ENCODE measurements at regions not wholly inside any gene's neighbourhood (a gene's known extent, or its start where the extent isn't known, plus 50 kb on each side); places are given as distances from the start of the nearest gene placed in this dataset.
"Not testable (repeated sequence)": the region's sequence is repeated elsewhere in the genome, so short reads cannot be mapped to it uniquely, and the experiment has no call there.

- no peak for DNase-seq
- no peaks in the 10 kb centered on the region for H3K27me3 ChIP-seq
- no peaks in the 10 kb centered on the region for H3K36me3 ChIP-seq
- no peaks in the 10 kb centered on the region for H3K9me3 ChIP-seq (replicated peaks)
- no peak overlapping the region for H3K4me3 ChIP-seq
- peaks cover 4% of the 10 kb centered on the region; the same call in 1 of the 2 replicates for H3K4me1 ChIP-seq
- H3K27ac ChIP-seq: no peak overlapping the region
Measured at GRCh38 chr15:96047255-96047931, 283.1 kb upstream of the NR2F2 start.

- Histone ChIP-seq H3K4me1 (peaks cover 8% of the 10 kb centered on the region), H3K36me3 (no peaks in the 10 kb centered on the region), H3K27me3 (no peaks in the 10 kb centered on the region), H3K9me3 (replicated peaks) (no peaks in the 10 kb centered on the region), H3K4me3 (no peak overlapping the region), H3K27ac (no peak overlapping the region)
- no peak for DNase-seq
Measured at GRCh38 chr15:96049323-96049722, 281.2 kb upstream of the NR2F2 start.

GRCh38 chr15:96049766-96050165 is 280.7 kb upstream of the NR2F2 start:
- Histone ChIP-seq H3K4me3 (no peak overlapping the region), H3K27ac (no peak overlapping the region), H3K4me1 (peaks cover 10% of the 10 kb centered on the region), H3K27me3 (no peaks in the 10 kb centered on the region), H3K36me3 (no peaks in the 10 kb centered on the region), H3K9me3 (replicated peaks) (no peaks in the 10 kb centered on the region)
- no peak for DNase-seq

- no peak overlapping the region for H3K4me3 ChIP-seq
Measured at GRCh38 chr15:96051598-96051997, 278.9 kb upstream of the NR2F2 start.

GRCh38 chr15:96052154-96052553 is 278.3 kb upstream of the NR2F2 start:
- peaks cover 14% of the 10 kb centered on the region for H3K4me1 ChIP-seq
- no peak for DNase-seq
- H3K4me3 ChIP-seq: no peak overlapping the region
- peak overlapping the region; percentile 75; the same call in 1 of the 2 replicates for H3K27ac ChIP-seq
- no peaks in the 10 kb centered on the region for H3K9me3 ChIP-seq (replicated peaks)
- no peaks in the 10 kb centered on the region for H3K27me3 ChIP-seq
- H3K36me3 ChIP-seq: no peaks in the 10 kb centered on the region

More at GRCh38 chr15:96051598-96051997, 278.9 kb upstream of the NR2F2 start:
- peaks cover 14% of the 10 kb centered on the region for H3K4me1 ChIP-seq
- H3K27me3 ChIP-seq: no peaks in the 10 kb centered on the region
- H3K36me3 ChIP-seq: no peaks in the 10 kb centered on the region
- DNase-seq: no peak
- no peaks in the 10 kb centered on the region for H3K9me3 ChIP-seq (replicated peaks)
- no peak overlapping the region for H3K27ac ChIP-seq

- H3K4me3 ChIP-seq: peak overlapping the region; percentile 59
- H3K4me1 ChIP-seq: peaks cover 14% of the 10 kb centered on the region
- no peaks in the 10 kb centered on the region for H3K27me3 ChIP-seq
- H3K27ac ChIP-seq: peak overlapping the region; percentile 75
- H3K36me3 ChIP-seq: no peaks in the 10 kb centered on the region
- no peaks in the 10 kb centered on the region for H3K9me3 ChIP-seq (replicated peaks)
- DNase-seq: no peak
Measured at GRCh38 chr15:96052572-96053030, 277.9 kb upstream of the NR2F2 start.

GRCh38 chr15:96053031-96053780 is 277.3 kb upstream of the NR2F2 start:
- H3K4me3 ChIP-seq: peak overlapping the region; percentile 59
- H3K36me3 ChIP-seq: no peaks in the 10 kb centered on the region
- H3K27me3 ChIP-seq: no peaks in the 10 kb centered on the region
- peaks cover 14% of the 10 kb centered on the region for H3K4me1 ChIP-seq
- peak; percentile 60 for DNase-seq
- H3K9me3 ChIP-seq (replicated peaks): no peaks in the 10 kb centered on the region
- H3K27ac ChIP-seq: peak overlapping the region; percentile 75

- Histone ChIP-seq H3K4me1 (peaks cover 14% of the 10 kb centered on the region), H3K4me3 (peak overlapping the region; percentile 59), H3K27ac (peak overlapping the region; percentile 75), H3K27me3 (no peaks in the 10 kb centered on the region), H3K9me3 (replicated peaks) (no peaks in the 10 kb centered on the region), H3K36me3 (no peaks in the 10 kb centered on the region)
- DNase-seq: peak; percentile 80 to 91
Measured at GRCh38 chr15:96053781-96054428, 276.6 kb upstream of the NR2F2 start.

- H3K27ac ChIP-seq: peak overlapping the region; percentile 75
- no peaks in the 10 kb centered on the region for H3K36me3 ChIP-seq
- no peak overlapping the region for H3K4me3 ChIP-seq
- peak; percentile 51 to 79 for DNase-seq
- H3K9me3 ChIP-seq (replicated peaks): no peaks in the 10 kb centered on the region
- H3K4me1 ChIP-seq: peaks cover 14% of the 10 kb centered on the region
- no peaks in the 10 kb centered on the region for H3K27me3 ChIP-seq
Measured at GRCh38 chr15:96054621-96055020, 275.9 kb upstream of the NR2F2 start.

- Histone ChIP-seq H3K27ac (no peak overlapping the region), H3K4me1 (peaks cover 6% of the 10 kb centered on the region; the same call in 1 of the 2 replicates), H3K36me3 (no peaks in the 10 kb centered on the region), H3K27me3 (no peaks in the 10 kb centered on the region), H3K4me3 (no peak overlapping the region), H3K9me3 (replicated peaks) (no peaks in the 10 kb centered on the region)
- DNase-seq: no peak
Measured at GRCh38 chr15:96058103-96058851, 272.2 kb upstream of the NR2F2 start.

GRCh38 chr15:96058852-96059103 is 271.7 kb upstream of the NR2F2 start:
- H3K9me3 ChIP-seq (replicated peaks); H3K4me1 ChIP-seq; H3K36me3 ChIP-seq; H3K4me3 ChIP-seq; H3K27ac ChIP-seq; H3K27me3 ChIP-seq; DNase-seq: not testable (repeated sequence)

- not testable (repeated sequence) for H3K4me1 ChIP-seq; H3K4me3 ChIP-seq; H3K36me3 ChIP-seq; DNase-seq; H3K27me3 ChIP-seq; H3K27ac ChIP-seq; H3K9me3 ChIP-seq (replicated peaks)
Measured at GRCh38 chr15:96060591-96060990, 269.9 kb upstream of the NR2F2 start.

GRCh38 chr15:96064351-96064756 is 266.1 kb upstream of the NR2F2 start:
- Histone ChIP-seq H3K27ac (no peak overlapping the region), H3K27me3 (no peaks in the 10 kb centered on the region), H3K4me3 (no peak overlapping the region), H3K9me3 (replicated peaks) (peaks cover 2% of the 10 kb centered on the region; the same call in 1 of the 2 replicates), H3K4me1 (peaks cover 5% of the 10 kb centered on the region; the same call in 1 of the 2 replicates), H3K36me3 (no peaks in the 10 kb centered on the region)
- peak in 1 of 2 experiments; percentile 20 for DNase-seq

GRCh38 chr15:96066126-96066525 is 264.4 kb upstream of the NR2F2 start:
- no peak for DNase-seq
- Histone ChIP-seq H3K4me1 (peaks cover 5% of the 10 kb centered on the region; the same call in 1 of the 2 replicates), H3K4me3 (no peak overlapping the region), H3K36me3 (no peaks in the 10 kb centered on the region), H3K27me3 (no peaks in the 10 kb centered on the region), H3K27ac (no peak overlapping the region), H3K9me3 (replicated peaks) (peaks cover 2% of the 10 kb centered on the region; the same call in 1 of the 2 replicates)
